Neural progenitor cell (in vitro differentiated cells): ENCODE measurements at regions not wholly inside any gene's neighbourhood (a gene's known extent, or its start where the extent isn't known, plus 50 kb on each side); places are given as distances from the start of the nearest gene placed in this dataset.

Experiments used
- EZH2 ChIP-seq: fragments of 200-600 bp; sonication (generic); IDR thresholded peaks from 2 replicates; pipeline ENCODE4 v1.6.1; 2017; ENCODE audit warnings: antibody characterized with exemption, mild to moderate bottlenecking, moderate library complexity
- EZH2phosphoT487 ChIP-seq: fragments of 200-600 bp; sonication (generic); IDR thresholded peaks from 2 replicates; pipeline ENCODE4 v1.6.1; 2017; ENCODE audit warnings: antibody characterized with exemption
- TF ChIP-seq, protein P1 (sequence below): fragments of 200-600 bp; sonication (generic); IDR thresholded peaks from 2 replicates; pipeline ENCODE4 v1.5.1; 2017; ENCODE audit warnings: antibody characterized with exemption, mild to moderate bottlenecking

DNA sequence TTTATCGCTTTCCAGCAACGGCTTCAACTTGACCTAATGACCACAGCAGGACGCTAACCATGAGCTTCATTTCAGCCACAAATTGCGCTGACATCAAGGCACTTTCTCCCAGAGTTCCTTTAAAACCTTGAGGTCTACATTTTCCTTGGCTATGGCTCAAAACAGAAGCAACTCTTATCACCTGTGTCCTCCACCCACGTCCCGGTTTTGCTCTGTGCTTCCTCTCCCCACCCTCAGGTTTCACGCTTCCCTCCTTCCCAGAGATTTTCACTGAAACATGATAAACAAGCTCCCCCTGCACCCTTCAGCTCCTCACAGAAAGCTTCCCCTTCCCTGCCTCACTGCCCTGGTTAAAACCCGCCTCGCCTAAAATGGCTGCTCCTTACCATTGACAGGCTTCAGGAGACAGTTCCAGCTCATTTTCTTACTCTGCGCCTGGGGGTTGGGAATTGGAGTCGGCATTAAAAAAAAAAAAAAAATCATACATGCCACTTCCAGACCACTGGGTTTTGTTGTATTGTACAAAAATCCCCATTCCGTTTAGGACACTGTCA, 229.5 kb downstream of the UBE3D start:
- TF ChIP-seq, protein P1, sequence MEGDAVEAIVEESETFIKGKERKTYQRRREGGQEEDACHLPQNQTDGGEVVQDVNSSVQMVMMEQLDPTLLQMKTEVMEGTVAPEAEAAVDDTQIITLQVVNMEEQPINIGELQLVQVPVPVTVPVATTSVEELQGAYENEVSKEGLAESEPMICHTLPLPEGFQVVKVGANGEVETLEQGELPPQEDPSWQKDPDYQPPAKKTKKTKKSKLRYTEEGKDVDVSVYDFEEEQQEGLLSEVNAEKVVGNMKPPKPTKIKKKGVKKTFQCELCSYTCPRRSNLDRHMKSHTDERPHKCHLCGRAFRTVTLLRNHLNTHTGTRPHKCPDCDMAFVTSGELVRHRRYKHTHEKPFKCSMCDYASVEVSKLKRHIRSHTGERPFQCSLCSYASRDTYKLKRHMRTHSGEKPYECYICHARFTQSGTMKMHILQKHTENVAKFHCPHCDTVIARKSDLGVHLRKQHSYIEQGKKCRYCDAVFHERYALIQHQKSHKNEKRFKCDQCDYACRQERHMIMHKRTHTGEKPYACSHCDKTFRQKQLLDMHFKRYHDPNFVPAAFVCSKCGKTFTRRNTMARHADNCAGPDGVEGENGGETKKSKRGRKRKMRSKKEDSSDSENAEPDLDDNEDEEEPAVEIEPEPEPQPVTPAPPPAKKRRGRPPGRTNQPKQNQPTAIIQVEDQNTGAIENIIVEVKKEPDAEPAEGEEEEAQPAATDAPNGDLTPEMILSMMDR, result no peak
- TF ChIP-seq EZH2, result no peak
- no peak for TF ChIP-seq EZH2phosphoT487
